Pulmonary artery endothelial cell (primary cell): ENCODE measurements at regions not wholly inside any gene's neighbourhood (a gene's known extent, or its start where the extent isn't known, plus 50 kb on each side); places are given as distances from the start of the nearest gene placed in this dataset.

Experiments used
- DNase-seq: peaks from one replicate; pipeline ENCODE4 v3.0.0-alpha.2; 2011; ENCODE audit warnings: low read depth, low spot score

GRCh38 chr21:14870853-14871149, 194.0 kb downstream of the NRIP1 start:
- DNase-seq: no peak

DNA sequence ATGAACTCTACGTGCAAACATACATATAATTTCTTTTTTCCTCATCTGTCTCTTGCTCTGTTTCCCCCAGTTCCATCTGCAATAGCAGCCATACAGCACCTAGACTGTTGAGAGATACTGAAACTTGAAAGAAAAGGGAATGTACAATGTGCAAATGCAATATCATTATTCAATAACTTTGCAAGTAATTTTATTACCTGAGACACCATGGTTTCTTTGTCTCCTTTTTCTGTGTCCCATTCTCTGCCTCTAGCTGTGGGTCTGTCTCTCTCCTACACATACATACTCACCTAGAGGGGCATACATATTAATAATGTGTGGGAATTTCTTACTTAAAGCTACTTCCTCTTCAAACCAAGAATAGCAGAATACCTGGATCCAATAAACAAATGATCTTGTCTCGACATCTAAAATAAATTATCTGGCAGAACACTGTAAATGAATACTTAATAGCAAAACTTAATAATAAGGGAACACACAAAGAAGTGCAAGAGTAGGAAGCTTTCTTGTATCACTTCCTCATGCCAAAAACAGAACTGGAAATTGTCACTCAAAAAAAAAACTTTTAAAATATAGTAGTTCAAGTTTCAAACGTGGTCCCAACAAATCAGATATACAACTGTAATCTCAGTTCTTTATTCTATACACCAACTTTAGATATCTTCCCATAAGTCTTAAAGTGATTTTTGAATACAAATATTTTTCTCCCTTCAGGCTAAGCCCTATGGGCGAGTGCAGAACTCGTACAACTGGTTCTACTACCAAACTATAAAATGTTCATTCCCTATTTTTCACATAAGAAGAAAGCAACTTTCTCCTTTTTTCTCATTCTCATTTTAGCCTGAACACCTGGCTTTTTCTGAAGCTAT, 194.6 kb downstream of the NRIP1 start:
- DNase-seq: no peak

DNA sequence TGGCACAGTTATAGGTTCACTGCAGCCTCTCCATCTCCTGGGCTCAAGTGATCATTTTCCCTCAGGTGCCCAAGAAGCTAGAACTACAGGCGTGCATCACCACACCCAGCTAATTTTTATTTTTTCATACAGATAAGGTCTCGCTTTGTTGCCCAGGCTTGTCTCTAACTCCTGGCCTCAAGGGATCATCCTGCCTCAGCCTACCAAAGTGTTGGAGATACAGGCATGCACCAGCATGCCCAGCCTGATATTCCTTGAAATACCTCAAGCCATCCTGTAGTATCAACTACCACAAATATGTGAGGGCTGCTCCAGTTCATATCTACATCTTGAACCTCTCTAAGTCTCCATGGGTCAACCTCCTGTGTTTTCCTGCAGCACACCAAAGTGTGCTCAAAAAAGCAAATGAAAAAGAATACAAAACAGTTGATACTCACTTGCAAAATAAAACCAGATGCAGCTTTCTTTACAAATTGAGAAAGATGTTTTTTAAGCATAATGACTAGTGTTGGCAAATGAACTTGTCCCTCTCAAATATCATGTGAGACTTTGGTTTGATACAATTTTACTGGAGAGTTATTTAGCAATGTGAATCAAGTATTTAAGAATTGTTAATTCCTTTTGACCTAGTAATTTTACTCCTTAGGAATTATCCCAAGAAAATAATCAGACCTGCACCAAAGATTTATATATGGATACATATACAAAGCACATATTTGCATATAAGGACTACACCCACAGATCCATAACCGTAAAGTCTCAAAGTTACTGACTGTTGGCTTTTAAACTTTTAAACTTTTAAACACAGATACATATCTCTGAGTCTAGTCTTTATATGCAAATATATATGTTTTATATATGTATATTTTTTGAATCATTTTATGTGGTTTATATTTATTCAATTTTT, 197.7 kb downstream of the NRIP1 start:
- DNase-seq: no peak

GRCh38 chr21:14864211-14865021, 200.4 kb downstream of the NRIP1 start:
- DNase-seq: no peak

DNA sequence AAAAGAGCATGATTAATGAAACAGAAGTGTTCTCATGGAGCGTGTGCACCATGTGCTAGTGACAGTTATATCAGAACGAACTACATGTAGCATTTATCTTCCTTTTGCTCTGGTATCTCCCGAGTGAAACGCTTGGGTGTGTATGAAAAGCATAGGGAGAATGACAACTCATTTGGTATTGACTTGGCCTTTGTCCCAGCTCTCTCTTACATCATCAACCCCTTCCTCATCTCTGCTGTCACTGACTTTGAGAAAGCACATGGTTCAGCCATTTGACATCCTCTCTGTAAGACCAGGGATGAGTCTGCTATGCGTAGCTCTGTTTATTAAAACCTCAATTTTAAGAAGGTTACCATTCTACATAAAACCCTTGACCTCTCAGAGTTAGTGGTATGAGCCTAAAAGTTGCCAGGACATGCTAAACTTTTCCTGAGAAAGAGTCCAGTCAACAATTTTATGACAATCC, 201.0 kb downstream of the NRIP1 start:
- DNase-seq: no peak

GRCh38 chr21:14862794-14863720, 201.7 kb downstream of the NRIP1 start:
- no peak for DNase-seq

DNA sequence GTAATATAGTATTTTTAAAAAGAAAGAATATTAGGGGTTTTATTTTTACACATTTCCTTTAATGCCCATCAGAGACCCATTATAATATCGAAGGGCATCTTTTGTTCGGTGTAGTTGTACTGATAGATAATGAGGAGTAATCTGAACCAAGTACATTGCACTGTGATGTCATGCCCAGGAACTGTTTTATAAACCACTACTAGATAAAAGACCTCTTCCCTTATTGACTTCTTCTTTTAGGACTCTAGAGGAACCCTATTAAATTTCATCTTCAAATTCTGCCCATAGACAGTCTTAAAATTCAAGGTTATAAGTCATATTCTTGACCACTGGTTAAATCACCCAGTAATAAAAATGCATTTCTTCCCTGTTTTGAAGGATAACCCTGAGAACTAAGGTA, 206.5 kb downstream of the NRIP1 start:
- DNase-seq: no peak

GRCh38 chr21:14857529-14857928, 207.3 kb downstream of the NRIP1 start:
- DNase-seq: no peak

DNA sequence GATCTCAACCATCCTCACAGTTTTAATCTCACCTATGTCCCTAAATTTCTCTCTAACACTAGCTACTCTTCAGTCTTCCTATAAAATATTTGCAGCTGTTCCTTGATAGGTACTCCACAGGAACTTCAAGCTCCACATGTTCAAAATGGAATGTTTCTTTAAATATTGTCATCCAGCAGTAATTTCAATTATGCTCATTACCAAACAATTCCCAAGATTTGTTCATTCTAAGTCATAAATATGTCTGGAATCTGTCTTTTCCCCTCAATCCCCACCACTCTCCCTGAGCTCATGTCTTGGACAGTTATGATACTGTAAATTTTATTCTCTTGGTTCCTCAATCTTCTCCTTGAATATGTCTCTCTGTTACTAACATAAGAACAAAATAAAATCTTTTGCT, 214.4 kb downstream of the NRIP1 start:
- no peak for DNase-seq

- no peak for DNase-seq
Observed at GRCh38 chr21:14846621-14847020, 218.2 kb downstream of the NRIP1 start.

DNA sequence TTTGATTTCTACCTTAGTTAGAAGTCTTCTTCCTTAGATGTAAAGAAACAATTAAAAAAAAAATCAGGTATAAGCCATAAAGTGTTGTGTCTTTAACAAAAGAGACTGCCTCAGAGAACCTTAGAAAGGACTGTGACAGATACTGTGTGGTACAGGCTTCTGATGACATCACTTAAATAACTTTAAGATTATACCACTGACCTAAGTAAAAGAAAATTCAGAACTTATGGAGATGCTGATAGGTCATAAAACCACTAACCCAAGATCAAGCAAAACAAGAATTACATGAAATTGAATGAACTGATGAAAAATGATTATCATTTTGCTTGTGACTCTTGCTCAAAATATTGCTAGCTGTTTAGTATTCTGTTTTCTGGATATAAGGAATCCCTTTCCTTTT, 220.8 kb downstream of the NRIP1 start:
- no peak for DNase-seq

GRCh38 chr21:14842601-14843000, 222.2 kb downstream of the NRIP1 start:
- no peak for DNase-seq

GRCh38 chr21:14841511-14842472, 223.0 kb downstream of the NRIP1 start:
- DNase-seq: no peak

DNA sequence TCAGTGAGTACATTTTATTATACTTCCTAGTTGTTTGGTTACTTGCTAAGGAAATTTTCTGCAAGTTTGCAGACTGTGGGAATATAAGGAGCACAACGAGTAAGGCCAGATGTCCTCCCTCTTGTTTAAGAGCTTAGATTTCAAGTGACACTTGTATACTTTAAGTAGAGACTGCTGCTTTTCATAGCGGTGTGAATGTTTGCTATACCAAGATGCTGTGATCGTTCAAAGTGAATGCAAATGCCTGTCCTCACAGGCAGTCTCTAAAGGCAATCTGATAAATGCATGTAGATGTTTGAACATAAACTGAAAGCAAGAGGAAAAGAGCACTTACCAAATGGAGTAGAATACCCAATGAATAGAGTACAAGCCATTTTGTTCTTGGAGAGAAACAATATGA, 226.4 kb downstream of the NRIP1 start:
- no peak for DNase-seq

DNA sequence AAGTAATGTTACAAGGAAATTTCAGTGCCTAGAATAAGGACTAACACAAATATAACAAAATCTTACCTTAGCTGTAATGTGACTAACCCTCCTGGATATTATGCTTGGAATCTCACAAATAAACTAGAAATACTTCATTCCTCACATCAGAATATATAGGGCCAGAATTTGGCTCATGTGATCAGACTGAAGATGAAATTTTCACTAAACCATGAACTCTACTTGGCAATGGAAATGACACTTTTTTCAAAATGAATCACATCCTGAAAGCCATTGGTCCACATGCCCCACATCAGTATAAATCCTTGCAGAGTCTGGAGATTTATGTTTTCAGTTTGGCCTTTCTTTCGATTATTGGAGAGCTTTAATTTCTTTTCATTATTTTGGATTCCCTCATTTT, 227.8 kb downstream of the NRIP1 start:
- no peak for DNase-seq

- no peak for DNase-seq
Observed at GRCh38 chr21:14833666-14834351, 231.0 kb downstream of the NRIP1 start.

DNA sequence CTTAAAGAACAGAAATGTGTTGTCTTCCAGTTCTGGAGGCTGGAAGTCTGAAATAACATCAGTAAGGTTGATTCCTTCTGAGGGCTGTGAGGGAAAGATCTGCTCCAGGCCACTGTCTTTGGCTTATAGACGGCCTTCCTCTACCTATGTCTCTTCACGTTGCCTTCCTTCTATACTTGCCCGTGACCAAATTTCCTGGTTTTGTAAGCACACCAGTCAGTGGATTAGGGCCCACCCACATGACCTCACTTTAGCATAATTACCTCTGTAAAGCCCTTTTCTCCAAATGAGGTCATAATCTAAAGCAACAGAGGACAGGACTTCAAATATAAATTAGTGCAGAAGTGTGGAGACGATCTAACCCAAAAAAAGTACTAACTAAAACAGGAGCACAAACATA, 231.6 kb downstream of the NRIP1 start:
- DNase-seq: no peak

GRCh38 chr21:14830307-14830706, 234.5 kb downstream of the NRIP1 start:
- no peak for DNase-seq

DNA sequence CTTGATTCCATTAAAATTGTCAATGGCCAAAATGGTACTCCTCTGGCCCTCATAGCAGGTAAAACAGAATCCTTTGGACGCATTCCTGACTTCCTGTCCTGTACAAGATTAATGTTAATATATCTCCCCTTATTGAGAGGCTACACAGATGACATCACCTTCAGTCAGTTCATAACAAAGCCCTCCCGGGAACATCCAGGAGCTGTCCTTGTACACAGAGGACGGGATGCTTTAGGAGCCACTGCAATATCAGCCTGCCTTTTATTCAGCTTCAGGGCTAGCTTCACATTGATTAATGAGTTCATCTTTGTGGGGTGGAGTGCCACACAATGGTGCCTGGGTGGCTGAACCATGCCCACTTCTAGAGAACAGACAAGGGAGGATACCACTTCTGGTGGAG, 235.1 kb downstream of the NRIP1 start:
- DNase-seq: no peak
